IMR-90 (cell line): ENCODE measurements at regions not wholly inside any gene's neighbourhood (a gene's known extent, or its start where the extent isn't known, plus 50 kb on each side); places are given as distances from the start of the nearest gene placed in this dataset.

Source experiments
- ATAC-seq: fragments of 200-7000 bp; cut with Tn5 transposase; 2 replicates; pipeline ENCODE4 v1.9.1; 2020; ENCODE audit warnings: low read depth, mild to moderate bottlenecking, moderate library complexity
- BruUV-seq: library from RNA; stranded (reverse); fragments of 400-500 nt; replicated peaks from 2 replicates; lab custom pipeline; 2021; lab: Mats Ljungman, UMichigan
- CTCF ChIA-PET: fragments of 300-600 bp; formaldehyde crosslinking; extraction: SDS; loops from one replicate; lab custom pipeline; 2021; ENCODE audit warnings: antibody characterized with exemption; lab: Yijun Ruan, JAX
- POLR2A ChIA-PET: fragments of 300-600 bp; sonication (Branson Sonifier 250); formaldehyde crosslinking; loops from one replicate; lab custom pipeline; 2022; ENCODE audit warnings: antibody characterized with exemption; ENCODE audit not compliant: unreplicated experiment; lab: Charles Lee
- DNase-seq: peaks from one replicate; pipeline ENCODE4 v3.0.0; 2013
- H2AFZ ChIP-seq: replicated peaks from 2 replicates; pipeline ENCODE3; 2013; ENCODE audit warnings: low read length, mild to moderate bottlenecking; ENCODE audit not compliant: poor library complexity
- H2AK5ac ChIP-seq: 2 replicates; pipeline ENCODE4 v1.6.1; 2013; ENCODE audit warnings: low read depth, low read length, inconsistent platforms
- H2AK9ac ChIP-seq: replicated peaks from 2 replicates; pipeline ENCODE3; 2013; ENCODE audit warnings: mild to moderate bottlenecking, low read depth, low read length, moderate library complexity; ENCODE audit not compliant: poor library complexity
- H2BK120ac ChIP-seq: 2 replicates; pipeline ENCODE4 v1.6.1; 2013; ENCODE audit warnings: low read depth, low read length, inconsistent platforms
- H2BK15ac ChIP-seq: 3 replicates; pipeline ENCODE4 v1.6.1; 2013; ENCODE audit warnings: low read depth, low read length, inconsistent platforms
- H2BK20ac ChIP-seq: 2 replicates; pipeline ENCODE4 v1.6.1; 2013; ENCODE audit warnings: low read depth, mild to moderate bottlenecking, inconsistent platforms, low read length, moderate library complexity
- H2BK5ac ChIP-seq: 2 replicates; pipeline ENCODE4 v1.6.1; 2013; ENCODE audit warnings: mild to moderate bottlenecking, low read depth, low read length, inconsistent platforms; ENCODE audit not compliant: poor library complexity, severe bottlenecking
- H3K14ac ChIP-seq: replicated peaks from 2 replicates; pipeline ENCODE4 v1.6.1; 2013; ENCODE audit warnings: low read depth, low read length, inconsistent platforms
- H3K18ac ChIP-seq: 2 replicates; pipeline ENCODE4 v1.6.1; 2013; ENCODE audit warnings: low read depth, low read length, control low read depth
- H3K23ac ChIP-seq: 2 replicates; pipeline ENCODE4 v1.6.1; 2013; ENCODE audit warnings: low read depth, low read length, inconsistent platforms
- H3K27ac ChIP-seq: 2 replicates; pipeline ENCODE4 v1.5.1; 2013; ENCODE audit warnings: mild to moderate bottlenecking, control low read depth, low read length; ENCODE audit not compliant: insufficient read depth
- H3K27me3 ChIP-seq: 2 replicates; pipeline ENCODE4 v1.6.1; 2013; ENCODE audit warnings: low read length; ENCODE audit not compliant: control insufficient read depth, insufficient read depth
- H3K36me3 ChIP-seq: 2 replicates; pipeline ENCODE4 v1.6.1; 2013; ENCODE audit warnings: low read length, mixed read lengths; ENCODE audit not compliant: control insufficient read depth, insufficient read depth
- H3K4ac ChIP-seq: 2 replicates; pipeline ENCODE4 v1.6.1; 2013; ENCODE audit warnings: low read depth, low read length, inconsistent platforms
- H3K4me1 ChIP-seq: 2 replicates; pipeline ENCODE4 v1.6.1; 2013; ENCODE audit warnings: low read length, mixed read lengths; ENCODE audit not compliant: control insufficient read depth, insufficient read depth
- H3K4me2 ChIP-seq: 2 replicates; pipeline ENCODE4 v1.6.1; 2013; ENCODE audit warnings: low read depth, mild to moderate bottlenecking, control low read depth, low read length, moderate library complexity
- H3K4me3 ChIP-seq: 2 replicates; pipeline ENCODE4 v1.5.1; 2013; ENCODE audit warnings: low read depth, mild to moderate bottlenecking, control low read depth, low read length, moderate library complexity; ENCODE audit not compliant: insufficient read depth
- H3K56ac ChIP-seq: 2 replicates; pipeline ENCODE4 v1.6.1; 2013; ENCODE audit warnings: low read length, inconsistent platforms; ENCODE audit not compliant: insufficient read depth; ENCODE audit errors: extremely low read depth
- H3K79me1 ChIP-seq, 2 experiments: 2 replicates each; pipeline ENCODE4 v1.6.1; 2013; ENCODE audit warnings: low read length in 2 of 2, inconsistent platforms in 1 of 2, low read depth in 1 of 2
- H3K9ac ChIP-seq: 2 replicates; pipeline ENCODE4 v1.6.1; 2013; ENCODE audit warnings: low read depth, low read length, control low read depth
- H3K9me1 ChIP-seq: 2 replicates; pipeline ENCODE4 v1.6.1; 2013; ENCODE audit warnings: low read length, inconsistent platforms; ENCODE audit not compliant: insufficient read depth
- H3K9me3 ChIP-seq: 2 replicates; pipeline ENCODE4 v1.6.1; 2013; ENCODE audit warnings: low read length; ENCODE audit not compliant: control insufficient read depth, insufficient read depth
- H4K20me1 ChIP-seq: 2 replicates; pipeline ENCODE4 v1.6.1; 2013; ENCODE audit warnings: low read length, inconsistent platforms; ENCODE audit not compliant: insufficient read depth
- H4K5ac ChIP-seq: 2 replicates; pipeline ENCODE4 v1.6.1; 2013; ENCODE audit warnings: mild to moderate bottlenecking, low read depth, low read length, control low read depth
- H4K8ac ChIP-seq, 2 experiments: 2 replicates each; pipeline ENCODE4 v1.6.1; 2013; ENCODE audit warnings: low read depth in 2 of 2, low read length in 2 of 2, control low read depth in 1 of 2, inconsistent platforms in 1 of 2
- H4K91ac ChIP-seq: 2 replicates; pipeline ENCODE4 v1.6.1; 2013; ENCODE audit warnings: low read depth, low read length, inconsistent platforms; ENCODE audit not compliant: insufficient read depth
- BHLHE40 ChIP-seq: fragments of 150-350 bp; IDR thresholded peaks from 2 replicates; pipeline ENCODE4 v1.6.1; 2016; ENCODE audit warnings: mild to moderate bottlenecking, low read depth, low read length
- MXI1 ChIP-seq: IDR thresholded peaks from 2 replicates; pipeline ENCODE4 v1.6.1; 2012; ENCODE audit warnings: low read depth, mild to moderate bottlenecking, low read length, moderate library complexity, borderline replicate concordance
- NFE2L2 ChIP-seq: fragments of 150-350 bp; IDR thresholded peaks from 2 replicates; pipeline ENCODE4 v1.6.1; 2016; ENCODE audit warnings: low read depth, mild to moderate bottlenecking, low read length
- POLR2A ChIP-seq: IDR thresholded peaks from 2 replicates; pipeline ENCODE4 v1.6.1; 2012; ENCODE audit warnings: mild to moderate bottlenecking, low read depth, low read length
- RAD21 ChIP-seq: IDR thresholded peaks from 2 replicates; pipeline ENCODE4 v1.6.1; 2012; ENCODE audit warnings: low read length, improper control_type of control experiment
- WGBS, 2 experiments: methylation state at CpG; one replicate each; pipeline versions ENCODE4 v1.1.5 to v1.1.7; 2013; ENCODE audit warnings: missing lambda C conversion rate in 2 of 2; ENCODE audit not compliant: insufficient read length in 1 of 2; ENCODE audit errors: extremely low coverage in 2 of 2; 5-methylcytosine and 5-hydroxymethylcytosine counted together
- dilution Hi-C: fragments of 300-500 bp; cut with HindIII; formaldehyde crosslinking; loops from one replicate; pipeline ENCODE4 v1.14.3; 2018; ENCODE audit warnings: low sequenced_read_pairs; ENCODE audit not compliant: unreplicated experiment
- in situ Hi-C: fragments of 300-500 bp; cut with MboI; formaldehyde crosslinking; loops from 3 replicates; pipeline ENCODE4 v1.14.3; 2019; ENCODE audit warnings: low sequenced_read_pairs, inconsistent platforms, mixed read lengths
- intact Hi-C: fragments of 100-400 bp; cut with micrococcal nuclease; formaldehyde crosslinking; loops from 2 replicates; pipeline ENCODE4 v1.10.0; 2022
- TF ChIP-seq, protein P1 (sequence below): fragments of 150-350 bp; IDR thresholded peaks from 2 replicates; pipeline ENCODE4 v1.6.1; 2017; ENCODE audit warnings: mild to moderate bottlenecking, antibody characterized with exemption, low read length, low read depth

DNA sequence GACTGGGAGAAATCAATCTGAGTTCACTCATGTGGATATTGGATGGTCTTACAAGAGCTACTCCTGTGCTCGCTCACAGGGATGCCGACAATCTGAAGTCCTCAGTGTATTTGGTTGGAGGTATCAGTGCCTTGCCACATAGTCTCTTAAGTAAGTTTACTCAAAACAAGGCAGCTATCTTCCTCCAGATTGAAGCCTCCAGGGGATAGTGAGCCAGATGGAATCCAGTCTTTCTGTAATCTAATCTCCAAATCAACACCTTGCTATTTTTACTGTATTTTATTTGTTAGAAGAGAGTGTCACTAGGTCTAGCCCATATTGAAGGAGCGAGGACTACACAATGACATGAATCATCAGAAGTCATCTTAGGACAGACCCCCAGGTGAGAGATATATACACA, 456.6 kb upstream of the POT1 start:
- no peak overlapping the region for H4K8ac ChIP-seq
- H3K4ac ChIP-seq, result no peak overlapping the region
- in situ Hi-C loops, result no loop called here
- ATAC-seq (no peak), DNase-seq (no peak)
- H3K79me1 ChIP-seq, result no peaks in the 10 kb centered on the region
- no peak overlapping the region for H2BK5ac ChIP-seq
- H3K4me2 ChIP-seq, result no peak overlapping the region
- no peaks in the 10 kb centered on the region for H3K36me3 ChIP-seq
- H4K91ac ChIP-seq, result no peak overlapping the region
- no peak overlapping the region for H2AFZ ChIP-seq
- H3K4me3 ChIP-seq, result no peak overlapping the region
- no peak overlapping the region for H2BK20ac ChIP-seq
- no peaks in the 10 kb centered on the region for H4K20me1 ChIP-seq
- no TSS peak for BruUV-seq
- no peaks in the 10 kb centered on the region for H3K27me3 ChIP-seq
- no peaks in the 10 kb centered on the region for H3K9me1 ChIP-seq
- H2AK9ac ChIP-seq, result no peak overlapping the region
- no peak overlapping the region for H3K56ac ChIP-seq
- H2AK5ac ChIP-seq, result no peak overlapping the region
- TF ChIP-seq, protein P1, sequence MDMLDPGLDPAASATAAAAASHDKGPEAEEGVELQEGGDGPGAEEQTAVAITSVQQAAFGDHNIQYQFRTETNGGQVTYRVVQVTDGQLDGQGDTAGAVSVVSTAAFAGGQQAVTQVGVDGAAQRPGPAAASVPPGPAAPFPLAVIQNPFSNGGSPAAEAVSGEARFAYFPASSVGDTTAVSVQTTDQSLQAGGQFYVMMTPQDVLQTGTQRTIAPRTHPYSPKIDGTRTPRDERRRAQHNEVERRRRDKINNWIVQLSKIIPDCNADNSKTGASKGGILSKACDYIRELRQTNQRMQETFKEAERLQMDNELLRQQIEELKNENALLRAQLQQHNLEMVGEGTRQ, result no peak
- TF ChIP-seq POLR2A, result no peak
- no peak for TF ChIP-seq NFE2L2
- no peak for TF ChIP-seq BHLHE40
- TF ChIP-seq RAD21, result no peak
- no peak for TF ChIP-seq MXI1
- H3K4me1 ChIP-seq, result no peaks in the 10 kb centered on the region
- no peak overlapping the region for H4K5ac ChIP-seq
- H3K14ac ChIP-seq, result no peak overlapping the region
- WGBS, 2 experiments, result no CpG with 5 or more reads among the region's 3 CpGs
- intact Hi-C loops, result no loop called here
- H3K9me3 ChIP-seq, result peaks cover 2% of the 10 kb centered on the region; the same call in 1 of the 2 replicates
- POLR2A ChIA-PET, result no interaction called here
- no peak overlapping the region for H3K27ac ChIP-seq
- H2BK15ac ChIP-seq, result no peak overlapping the region
- H3K23ac ChIP-seq, result no peak overlapping the region
- dilution Hi-C loops, result no loop called here
- H2BK120ac ChIP-seq, result no peak overlapping the region
- no peak overlapping the region for H3K9ac ChIP-seq
- no peak overlapping the region for H3K18ac ChIP-seq
- CTCF ChIA-PET, result no interaction called here
